ENCODE measurements at regions not wholly inside any gene's neighbourhood (a gene's known extent, or its start where the extent isn't known, plus 50 kb on each side); places are given as distances from the start of the nearest gene placed in this dataset.

GRCh38 chr15:97688177-97688576, 272.3 kb upstream of the ARRDC4 start:
- POLR2A ChIA-PET = no interaction called here
- no TSS peak for BruUV-seq (replicated peaks)

GRCh38 chr15:97688886-97689285, 271.6 kb upstream of the ARRDC4 start:
- intact Hi-C loops (cut with micrococcal nuclease; ENCODE audit: unreplicated experiment) = no loop called here

More at GRCh38 chr15:97688177-97688576, 272.3 kb upstream of the ARRDC4 start:
- intact Hi-C loops (cut with micrococcal nuclease; ENCODE audit: unreplicated experiment) = no loop called here
- Histone ChIP-seq H4K20me1 (ENCODE audit: insufficient read depth, low read length) (no peaks in the 10 kb centered on the region), H3K9me2 (ENCODE audit: insufficient read depth, low read length) (no peaks in the 10 kb centered on the region), H3K4me2 (ENCODE audit: low read length) (no peak overlapping the region), H3K4me3 (ENCODE audit: low read depth, low read length, poor library complexity, severe bottlenecking) (no peak overlapping the region), H3K9me3 (ENCODE audit: low read length) (no peaks in the 10 kb centered on the region), H3K4me1 (ENCODE audit: insufficient read depth, low read length, poor library complexity, severe bottlenecking) (no peaks in the 10 kb centered on the region), H2AFZ (ENCODE audit: low read length) (no peak overlapping the region), H3K36me3 (ENCODE audit: insufficient read depth, low read length) (no peaks in the 10 kb centered on the region), H3K79me2 (ENCODE audit: insufficient read depth, low read depth, low read length) (no peaks in the 10 kb centered on the region), H3K27ac (ENCODE audit: low read depth, low read length, poor library complexity, severe bottlenecking) (no peak overlapping the region)
- no peak for DNase-seq (ENCODE audit: low spot score)
- CTCF ChIA-PET (ENCODE audit: unreplicated experiment) = no interaction called here
- TF ChIP-seq CTCF (conservative IDR thresholded peaks at IDR 0.05; ENCODE audit: low read length) = no peak
- no peak for TF ChIP-seq EZH2phosphoT487 (IDR thresholded peaks at IDR 0.05; ENCODE audit: borderline replicate concordance, low read depth, low read length)

GRCh38 chr15:97691078-97691477, 269.4 kb upstream of the ARRDC4 start:
- no peaks in the 10 kb centered on the region for H3K9me3 ChIP-seq (ENCODE audit: low read length)
- intact Hi-C loops (cut with micrococcal nuclease; ENCODE audit: unreplicated experiment) = no loop called here
- no peaks in the 10 kb centered on the region for H4K20me1 ChIP-seq (ENCODE audit: insufficient read depth, low read length)
- no peak for TF ChIP-seq CTCF (conservative IDR thresholded peaks at IDR 0.05; ENCODE audit: low read length)
- TF ChIP-seq EZH2phosphoT487 (IDR thresholded peaks at IDR 0.05; ENCODE audit: borderline replicate concordance, low read depth, low read length) = no peak
- POLR2A ChIA-PET = interaction anchor here (0.7 kb wide), 1 partner anchor 142 kb away, joined by 3 read pairs; no protein-coding TSS in a partner anchor
- H3K9me2 ChIP-seq (ENCODE audit: insufficient read depth, low read length) = no peaks in the 10 kb centered on the region
- H3K79me2 ChIP-seq (ENCODE audit: insufficient read depth, low read depth, low read length) = no peaks in the 10 kb centered on the region
- H3K4me2 ChIP-seq (ENCODE audit: low read length) = no peak overlapping the region
- no peak overlapping the region for H3K27ac ChIP-seq (ENCODE audit: low read depth, low read length, poor library complexity, severe bottlenecking)
- H2AFZ ChIP-seq (ENCODE audit: low read length) = no peak overlapping the region
- H3K4me3 ChIP-seq (ENCODE audit: low read depth, low read length, poor library complexity, severe bottlenecking) = no peak overlapping the region
- H3K36me3 ChIP-seq (ENCODE audit: insufficient read depth, low read length) = no peaks in the 10 kb centered on the region
- CTCF ChIA-PET (ENCODE audit: unreplicated experiment) = no interaction called here
- no TSS peak for BruUV-seq (replicated peaks)
- H3K4me1 ChIP-seq (ENCODE audit: insufficient read depth, low read length, poor library complexity, severe bottlenecking) = no peaks in the 10 kb centered on the region
- no peak for DNase-seq (ENCODE audit: low spot score)

More at GRCh38 chr15:97688886-97689285, 271.6 kb upstream of the ARRDC4 start:
- H3K4me1 ChIP-seq (ENCODE audit: insufficient read depth, low read length, poor library complexity, severe bottlenecking) = no peaks in the 10 kb centered on the region
- H3K9me2 ChIP-seq (ENCODE audit: insufficient read depth, low read length) = no peaks in the 10 kb centered on the region
- BruUV-seq (replicated peaks) = no TSS peak
- no peaks in the 10 kb centered on the region for H4K20me1 ChIP-seq (ENCODE audit: insufficient read depth, low read length)
- no peak overlapping the region for H3K4me3 ChIP-seq (ENCODE audit: low read depth, low read length, poor library complexity, severe bottlenecking)
- H3K27ac ChIP-seq (ENCODE audit: low read depth, low read length, poor library complexity, severe bottlenecking) = no peak overlapping the region
- no peak overlapping the region for H3K4me2 ChIP-seq (ENCODE audit: low read length)
- H3K79me2 ChIP-seq (ENCODE audit: insufficient read depth, low read depth, low read length) = no peaks in the 10 kb centered on the region
- H3K9me3 ChIP-seq (ENCODE audit: low read length) = no peaks in the 10 kb centered on the region
- H3K36me3 ChIP-seq (ENCODE audit: insufficient read depth, low read length) = no peaks in the 10 kb centered on the region
- TF ChIP-seq CTCF (conservative IDR thresholded peaks at IDR 0.05; ENCODE audit: low read length) (no peak), EZH2phosphoT487 (IDR thresholded peaks at IDR 0.05; ENCODE audit: borderline replicate concordance, low read depth, low read length) (no peak)
- H2AFZ ChIP-seq (ENCODE audit: low read length) = no peak overlapping the region
- no peak for DNase-seq (ENCODE audit: low spot score)
- ChIA-PET CTCF (ENCODE audit: unreplicated experiment) (no interaction called here), POLR2A (no interaction called here)
